Parathyroid adenoma (tissue), 2 donors: ENCODE measurements at regions not wholly inside any gene's neighbourhood (a gene's known extent, or its start where the extent isn't known, plus 50 kb on each side); places are given as distances from the start of the nearest gene placed in this dataset.

Experiments
- H2AFZ ChIP-seq: fragments of 300-600 bp; sonication (generic); one replicate; pipeline ENCODE4 v1.7.0; 2017; ENCODE audit warnings: antibody characterized with exemption, mild to moderate bottlenecking
- H3K27ac ChIP-seq: fragments of 300-600 bp; sonication (generic); one replicate; pipeline ENCODE4 v1.7.0; 2017
- H3K27me3 ChIP-seq: fragments of 300-600 bp; sonication (generic); one replicate; pipeline ENCODE4 v1.7.0; 2017; ENCODE audit warnings: low read length; ENCODE audit not compliant: control insufficient read depth, insufficient read depth
- H3K36me3 ChIP-seq: fragments of 300-600 bp; sonication (generic); one replicate; pipeline ENCODE4 v1.7.0; 2017; ENCODE audit warnings: low read length; ENCODE audit not compliant: control insufficient read depth, insufficient read depth
- H3K4me1 ChIP-seq: fragments of 300-600 bp; sonication (generic); one replicate; pipeline ENCODE4 v1.7.0; 2017; ENCODE audit warnings: control low read depth
- H3K4me2 ChIP-seq: fragments of 300-600 bp; sonication (generic); one replicate; pipeline ENCODE4 v1.7.0; 2017; ENCODE audit warnings: low read length
- H3K4me3 ChIP-seq: fragments of 300-600 bp; sonication (generic); one replicate; pipeline ENCODE4 v1.7.0; 2017; ENCODE audit warnings: low read depth, low read length
- H3K79me2 ChIP-seq: fragments of 300-600 bp; sonication (generic); one replicate; pipeline ENCODE4 v1.7.0; 2017; ENCODE audit warnings: control low read depth
- H3K9ac ChIP-seq: fragments of 300-600 bp; sonication (generic); one replicate; pipeline ENCODE4 v1.7.0; 2017; ENCODE audit warnings: mild to moderate bottlenecking
- H3K9me3 ChIP-seq: fragments of 300-600 bp; sonication (generic); one replicate; pipeline ENCODE4 v1.7.0; 2017; ENCODE audit warnings: low read length; ENCODE audit not compliant: control insufficient read depth
- CTCF ChIP-seq: fragments of 300-600 bp; sonication (generic); IDR thresholded peaks from one replicate; pipeline ENCODE4 v1.7.0; 2017; ENCODE audit warnings: antibody characterized with exemption, mild to moderate bottlenecking
- donor health status: primary hyperparathyroidism.

DNA sequence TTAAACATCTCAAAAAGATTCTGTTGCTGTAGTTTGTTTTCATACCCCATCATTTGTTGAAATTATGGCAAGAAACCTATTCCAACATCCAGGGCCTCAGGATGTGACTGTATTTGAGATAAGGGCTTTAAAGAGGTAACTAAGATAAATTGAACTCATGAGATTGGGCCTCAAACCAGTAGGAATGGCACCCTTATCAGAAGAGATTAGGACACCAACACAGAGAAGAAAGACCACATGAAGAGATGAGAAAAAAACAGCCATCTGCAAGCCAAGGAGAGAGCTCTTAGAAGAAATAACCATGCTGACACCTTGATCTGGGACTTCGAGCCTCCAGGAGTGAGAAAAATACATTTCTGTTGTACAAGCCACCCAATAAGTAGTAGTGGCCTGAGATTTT, 157.7 kb downstream of the CGGBP1 start:
- Histone ChIP-seq H3K79me2 (no peaks in the 10 kb centered on the region), H3K4me1 (no peaks in the 10 kb centered on the region), H3K9ac (no peak overlapping the region), H3K36me3 (no peaks in the 10 kb centered on the region), H3K9me3 (no peaks in the 10 kb centered on the region), H3K4me2 (no peak overlapping the region), H3K27ac (no peak overlapping the region), H3K4me3 (no peak overlapping the region), H2AFZ (no peak overlapping the region), H3K27me3 (no peaks in the 10 kb centered on the region)
- no peak for TF ChIP-seq CTCF

DNA sequence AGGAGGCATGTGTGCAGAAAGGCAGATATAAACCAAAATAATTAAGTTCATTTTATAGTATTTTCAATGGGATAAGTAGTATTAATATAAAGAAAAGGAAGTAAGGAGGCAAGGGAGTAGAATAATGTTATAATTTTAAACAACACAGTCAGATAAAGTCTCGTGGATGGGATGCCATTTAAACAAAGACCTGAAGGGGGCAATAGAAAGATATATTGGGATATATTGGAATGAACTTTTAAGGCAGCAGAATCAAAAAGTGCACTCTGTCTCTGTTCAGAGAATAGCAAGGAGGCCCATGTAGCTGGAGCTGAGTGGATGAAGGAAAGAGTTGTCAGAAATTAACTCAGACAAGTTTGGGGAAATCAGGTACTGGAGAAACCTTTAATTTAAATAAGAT, 158.7 kb downstream of the CGGBP1 start:
- H2AFZ ChIP-seq, result no peak overlapping the region
- H3K27ac ChIP-seq, result no peak overlapping the region
- no peak overlapping the region for H3K4me2 ChIP-seq
- H3K9ac ChIP-seq, result no peak overlapping the region
- H3K36me3 ChIP-seq, result no peaks in the 10 kb centered on the region
- no peaks in the 10 kb centered on the region for H3K79me2 ChIP-seq
- no peaks in the 10 kb centered on the region for H3K27me3 ChIP-seq
- H3K9me3 ChIP-seq, result no peaks in the 10 kb centered on the region
- TF ChIP-seq CTCF, result no peak
- no peaks in the 10 kb centered on the region for H3K4me1 ChIP-seq
- H3K4me3 ChIP-seq, result no peak overlapping the region

GRCh38 chr3:87898971-87899370, 159.8 kb downstream of the CGGBP1 start:
- H3K27ac ChIP-seq, result no peak overlapping the region
- H2AFZ ChIP-seq, result no peak overlapping the region
- H3K9ac ChIP-seq, result no peak overlapping the region
- H3K4me2 ChIP-seq, result no peak overlapping the region
- H3K4me1 ChIP-seq, result no peaks in the 10 kb centered on the region
- H3K36me3 ChIP-seq, result no peaks in the 10 kb centered on the region
- H3K4me3 ChIP-seq, result no peak overlapping the region
- no peak for TF ChIP-seq CTCF
- H3K27me3 ChIP-seq, result no peaks in the 10 kb centered on the region
- H3K79me2 ChIP-seq, result no peaks in the 10 kb centered on the region
- no peaks in the 10 kb centered on the region for H3K9me3 ChIP-seq

GRCh38 chr3:87895983-87896382, 162.8 kb downstream of the CGGBP1 start:
- Histone ChIP-seq H3K27ac (no peak overlapping the region), H3K4me3 (no peak overlapping the region), H3K4me2 (no peak overlapping the region), H3K36me3 (no peaks in the 10 kb centered on the region), H3K4me1 (no peaks in the 10 kb centered on the region), H2AFZ (no peak overlapping the region), H3K9ac (no peak overlapping the region), H3K27me3 (no peaks in the 10 kb centered on the region), H3K79me2 (no peaks in the 10 kb centered on the region), H3K9me3 (no peaks in the 10 kb centered on the region)
- no peak for TF ChIP-seq CTCF

DNA sequence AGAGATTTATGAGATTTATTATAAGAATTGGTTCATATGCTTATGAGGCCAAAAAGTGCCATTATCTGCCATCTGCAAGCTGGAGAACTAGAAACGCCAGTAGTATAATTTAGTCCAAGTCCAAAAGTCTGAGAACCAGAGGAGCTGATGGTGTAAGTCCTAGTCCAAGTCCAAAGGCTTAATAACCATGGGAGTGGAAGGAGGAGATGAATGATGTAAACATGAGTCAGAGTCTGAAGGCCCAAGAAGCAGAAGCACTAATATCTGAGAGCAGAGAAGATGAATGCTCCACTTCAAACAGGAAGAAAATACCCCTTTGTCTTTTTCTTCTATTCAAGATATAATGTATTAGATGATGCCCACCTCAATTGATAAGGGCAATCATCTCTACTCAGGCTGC, 185.7 kb downstream of the CGGBP1 start:
- no peak overlapping the region for H3K4me2 ChIP-seq
- H3K4me1 ChIP-seq, result no peaks in the 10 kb centered on the region
- peaks cover 3% of the 10 kb centered on the region for H3K9me3 ChIP-seq
- H3K4me3 ChIP-seq, result no peak overlapping the region
- TF ChIP-seq CTCF, result no peak
- H3K79me2 ChIP-seq, result no peaks in the 10 kb centered on the region
- no peak overlapping the region for H3K27ac ChIP-seq
- no peaks in the 10 kb centered on the region for H3K27me3 ChIP-seq
- no peak overlapping the region for H3K9ac ChIP-seq
- H2AFZ ChIP-seq, result no peak overlapping the region
- H3K36me3 ChIP-seq, result no peaks in the 10 kb centered on the region
